GM21360 (cell line): ENCODE measurements at regions not wholly inside any gene's neighbourhood (a gene's known extent, or its start where the extent isn't known, plus 50 kb on each side); places are given as distances from the start of the nearest gene placed in this dataset.

ENCODE experiments used
- ATAC-seq: cut with Tn5 transposase; IDR thresholded peaks from one replicate; pipeline ENCODE4 v1.9.1; 2021; ENCODE audit warnings: mild to moderate bottlenecking, moderate library complexity; ENCODE audit not compliant: unreplicated experiment

DNA sequence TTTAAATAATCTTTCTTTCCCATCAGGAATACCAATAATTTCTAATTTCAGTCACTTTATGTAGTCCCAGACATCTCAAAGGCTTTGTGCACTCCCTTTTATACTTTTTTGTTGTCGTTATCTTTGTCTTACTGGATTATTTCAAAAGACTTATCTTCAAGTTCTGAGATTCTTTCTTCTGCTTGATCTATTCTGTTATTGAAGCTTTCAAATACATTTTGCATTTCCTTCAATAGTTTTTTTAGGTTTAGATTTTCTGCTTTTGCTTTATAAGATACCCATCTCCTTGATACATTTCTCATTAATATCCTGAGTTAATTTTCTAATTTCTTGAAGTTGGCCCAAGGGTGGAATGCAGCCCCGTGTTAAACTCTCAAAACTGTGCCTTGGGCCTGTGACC, 432.4 kb downstream of the RIT2 start:
- ATAC-seq: no peak

GRCh38 chr18:42689310-42689709, 426.2 kb downstream of the RIT2 start:
- ATAC-seq: no peak
